Ishikawa (cell line): ENCODE measurements at regions not wholly inside any gene's neighbourhood (a gene's known extent, or its start where the extent isn't known, plus 50 kb on each side); places are given as distances from the start of the nearest gene placed in this dataset.

ENCODE experiments used
- CEBPB ChIP-seq: IDR thresholded peaks from 2 replicates; pipeline ENCODE4 v1.6.1; 2012
- EGR1 ChIP-seq: IDR thresholded peaks from 2 replicates; pipeline ENCODE4 v1.6.1; 2012
- EP300 ChIP-seq: IDR thresholded peaks from 2 replicates; pipeline ENCODE4 v1.6.1; 2012; ENCODE audit warnings: borderline replicate concordance
- NFIC ChIP-seq: IDR thresholded peaks from 2 replicates; pipeline ENCODE4 v1.6.1; 2012
- RAD21 ChIP-seq: IDR thresholded peaks from 2 replicates; pipeline ENCODE4 v1.6.1; 2012; ENCODE audit warnings: low read depth
- REST ChIP-seq: IDR thresholded peaks from 2 replicates; pipeline ENCODE4 v1.6.1; 2012; ENCODE audit warnings: low read depth, mild to moderate bottlenecking
- TAF1 ChIP-seq: IDR thresholded peaks from 2 replicates; pipeline ENCODE4 v1.6.1; 2012; ENCODE audit warnings: low read depth, mild to moderate bottlenecking
- TF ChIP-seq, protein P1 (sequence below): IDR thresholded peaks from 2 replicates; pipeline ENCODE4 v1.6.1; 2012

DNA sequence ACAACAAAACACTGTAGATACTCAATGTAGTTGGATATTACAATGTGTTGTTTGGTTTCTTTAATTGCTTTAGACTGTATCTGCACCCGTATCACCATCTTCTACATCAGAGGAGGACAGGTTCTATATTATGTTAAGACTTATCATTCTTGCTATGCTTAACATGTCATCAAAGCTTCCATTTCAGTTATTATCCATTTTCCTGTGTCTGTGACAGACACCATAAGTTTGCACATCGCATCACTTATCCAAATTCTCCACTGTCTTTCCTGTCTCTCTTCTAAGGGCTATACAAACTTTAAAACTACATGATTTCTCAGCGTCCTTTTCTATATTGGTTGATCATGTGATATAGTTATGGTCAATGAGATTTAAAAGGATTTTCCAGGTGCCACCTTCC, 719.0 kb downstream of the TBC1D32 start:
- TF ChIP-seq TAF1 (no peak), EGR1 (no peak), REST (no peak), RAD21 (no peak), EP300 (no peak), NFIC (no peak), CEBPB (no peak)
- TF ChIP-seq, protein P1, sequence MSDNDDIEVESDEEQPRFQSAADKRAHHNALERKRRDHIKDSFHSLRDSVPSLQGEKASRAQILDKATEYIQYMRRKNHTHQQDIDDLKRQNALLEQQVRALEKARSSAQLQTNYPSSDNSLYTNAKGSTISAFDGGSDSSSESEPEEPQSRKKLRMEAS = no peak
